ENCODE measurements at regions not wholly inside any gene's neighbourhood (a gene's known extent, or its start where the extent isn't known, plus 50 kb on each side); places are given as distances from the start of the nearest gene placed in this dataset.

DNA sequence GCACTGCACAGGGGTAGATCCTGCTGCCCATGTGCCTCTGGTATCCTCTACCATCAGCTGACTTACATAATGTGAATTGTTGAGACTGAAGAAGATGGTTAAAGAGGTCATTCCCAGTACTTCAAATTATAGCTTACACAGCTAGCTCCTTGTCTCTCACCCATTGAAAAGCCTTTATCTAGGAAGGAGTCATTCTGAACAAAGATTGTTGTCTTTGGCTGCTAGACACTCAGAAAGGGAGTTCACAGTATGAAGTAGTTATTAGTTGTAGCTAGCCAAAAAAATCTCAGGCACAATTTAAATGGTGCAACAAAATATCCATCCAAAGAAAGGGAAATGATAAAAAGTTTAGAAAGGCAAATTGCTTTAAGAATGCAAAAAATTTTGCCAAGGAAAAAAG, 102.0 kb upstream of the NREP start:
- TF ChIP-seq, protein P1, sequence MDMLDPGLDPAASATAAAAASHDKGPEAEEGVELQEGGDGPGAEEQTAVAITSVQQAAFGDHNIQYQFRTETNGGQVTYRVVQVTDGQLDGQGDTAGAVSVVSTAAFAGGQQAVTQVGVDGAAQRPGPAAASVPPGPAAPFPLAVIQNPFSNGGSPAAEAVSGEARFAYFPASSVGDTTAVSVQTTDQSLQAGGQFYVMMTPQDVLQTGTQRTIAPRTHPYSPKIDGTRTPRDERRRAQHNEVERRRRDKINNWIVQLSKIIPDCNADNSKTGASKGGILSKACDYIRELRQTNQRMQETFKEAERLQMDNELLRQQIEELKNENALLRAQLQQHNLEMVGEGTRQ (IDR thresholded peaks at IDR 0.05; ENCODE audit: low read depth, low read length) = no peak
- TF ChIP-seq, protein P2, sequence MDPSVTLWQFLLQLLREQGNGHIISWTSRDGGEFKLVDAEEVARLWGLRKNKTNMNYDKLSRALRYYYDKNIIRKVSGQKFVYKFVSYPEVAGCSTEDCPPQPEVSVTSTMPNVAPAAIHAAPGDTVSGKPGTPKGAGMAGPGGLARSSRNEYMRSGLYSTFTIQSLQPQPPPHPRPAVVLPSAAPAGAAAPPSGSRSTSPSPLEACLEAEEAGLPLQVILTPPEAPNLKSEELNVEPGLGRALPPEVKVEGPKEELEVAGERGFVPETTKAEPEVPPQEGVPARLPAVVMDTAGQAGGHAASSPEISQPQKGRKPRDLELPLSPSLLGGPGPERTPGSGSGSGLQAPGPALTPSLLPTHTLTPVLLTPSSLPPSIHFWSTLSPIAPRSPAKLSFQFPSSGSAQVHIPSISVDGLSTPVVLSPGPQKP (IDR thresholded peaks at IDR 0.05; ENCODE audit: borderline replicate concordance, low read depth, low read length) = no peak
- no peak for TF ChIP-seq RAD21 (IDR thresholded peaks at IDR 0.05; ENCODE audit: low read length)
- TF ChIP-seq CEBPB (IDR thresholded peaks at IDR 0.05; ENCODE audit: low read depth, low read length) = no peak
- no peak for TF ChIP-seq POLR2A (IDR thresholded peaks at IDR 0.05; ENCODE audit: low read depth, low read length)
- TF ChIP-seq, protein P3, sequence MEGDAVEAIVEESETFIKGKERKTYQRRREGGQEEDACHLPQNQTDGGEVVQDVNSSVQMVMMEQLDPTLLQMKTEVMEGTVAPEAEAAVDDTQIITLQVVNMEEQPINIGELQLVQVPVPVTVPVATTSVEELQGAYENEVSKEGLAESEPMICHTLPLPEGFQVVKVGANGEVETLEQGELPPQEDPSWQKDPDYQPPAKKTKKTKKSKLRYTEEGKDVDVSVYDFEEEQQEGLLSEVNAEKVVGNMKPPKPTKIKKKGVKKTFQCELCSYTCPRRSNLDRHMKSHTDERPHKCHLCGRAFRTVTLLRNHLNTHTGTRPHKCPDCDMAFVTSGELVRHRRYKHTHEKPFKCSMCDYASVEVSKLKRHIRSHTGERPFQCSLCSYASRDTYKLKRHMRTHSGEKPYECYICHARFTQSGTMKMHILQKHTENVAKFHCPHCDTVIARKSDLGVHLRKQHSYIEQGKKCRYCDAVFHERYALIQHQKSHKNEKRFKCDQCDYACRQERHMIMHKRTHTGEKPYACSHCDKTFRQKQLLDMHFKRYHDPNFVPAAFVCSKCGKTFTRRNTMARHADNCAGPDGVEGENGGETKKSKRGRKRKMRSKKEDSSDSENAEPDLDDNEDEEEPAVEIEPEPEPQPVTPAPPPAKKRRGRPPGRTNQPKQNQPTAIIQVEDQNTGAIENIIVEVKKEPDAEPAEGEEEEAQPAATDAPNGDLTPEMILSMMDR (conservative IDR thresholded peaks at IDR 0.05; ENCODE audit: low read depth, low read length) = no peak
